IMR-90 (cell line): ENCODE measurements at regions not wholly inside any gene's neighbourhood (a gene's known extent, or its start where the extent isn't known, plus 50 kb on each side); places are given as distances from the start of the nearest gene placed in this dataset.

Experiments
- ATAC-seq: fragments of 200-7000 bp; cut with Tn5 transposase; 2 replicates; pipeline ENCODE4 v1.9.1; 2020; ENCODE audit warnings: low read depth, mild to moderate bottlenecking, moderate library complexity
- BruUV-seq: library from RNA; stranded (reverse); fragments of 400-500 nt; replicated peaks from 2 replicates; lab custom pipeline; 2021; lab: Mats Ljungman, UMichigan
- CTCF ChIA-PET: fragments of 300-600 bp; formaldehyde crosslinking; extraction: SDS; loops from one replicate; lab custom pipeline; 2021; ENCODE audit warnings: antibody characterized with exemption; lab: Yijun Ruan, JAX
- POLR2A ChIA-PET: fragments of 300-600 bp; sonication (Branson Sonifier 250); formaldehyde crosslinking; loops from one replicate; lab custom pipeline; 2022; ENCODE audit warnings: antibody characterized with exemption; ENCODE audit not compliant: unreplicated experiment; lab: Charles Lee
- DNase-seq: peaks from one replicate; pipeline ENCODE4 v3.0.0; 2013
- H2AFZ ChIP-seq: replicated peaks from 2 replicates; pipeline ENCODE3; 2013; ENCODE audit warnings: low read length, mild to moderate bottlenecking; ENCODE audit not compliant: poor library complexity
- H2AK5ac ChIP-seq: 2 replicates; pipeline ENCODE4 v1.6.1; 2013; ENCODE audit warnings: low read depth, low read length, inconsistent platforms
- H2AK9ac ChIP-seq: replicated peaks from 2 replicates; pipeline ENCODE3; 2013; ENCODE audit warnings: mild to moderate bottlenecking, low read depth, low read length, moderate library complexity; ENCODE audit not compliant: poor library complexity
- H2BK120ac ChIP-seq: 2 replicates; pipeline ENCODE4 v1.6.1; 2013; ENCODE audit warnings: low read depth, low read length, inconsistent platforms
- H2BK15ac ChIP-seq: 3 replicates; pipeline ENCODE4 v1.6.1; 2013; ENCODE audit warnings: low read depth, low read length, inconsistent platforms
- H2BK20ac ChIP-seq: 2 replicates; pipeline ENCODE4 v1.6.1; 2013; ENCODE audit warnings: low read depth, mild to moderate bottlenecking, inconsistent platforms, low read length, moderate library complexity
- H2BK5ac ChIP-seq: 2 replicates; pipeline ENCODE4 v1.6.1; 2013; ENCODE audit warnings: mild to moderate bottlenecking, low read depth, low read length, inconsistent platforms; ENCODE audit not compliant: poor library complexity, severe bottlenecking
- H3K14ac ChIP-seq: replicated peaks from 2 replicates; pipeline ENCODE4 v1.6.1; 2013; ENCODE audit warnings: low read depth, low read length, inconsistent platforms
- H3K18ac ChIP-seq: 2 replicates; pipeline ENCODE4 v1.6.1; 2013; ENCODE audit warnings: low read depth, low read length, control low read depth
- H3K23ac ChIP-seq: 2 replicates; pipeline ENCODE4 v1.6.1; 2013; ENCODE audit warnings: low read depth, low read length, inconsistent platforms
- H3K27ac ChIP-seq: 2 replicates; pipeline ENCODE4 v1.5.1; 2013; ENCODE audit warnings: mild to moderate bottlenecking, control low read depth, low read length; ENCODE audit not compliant: insufficient read depth
- H3K27me3 ChIP-seq: 2 replicates; pipeline ENCODE4 v1.6.1; 2013; ENCODE audit warnings: low read length; ENCODE audit not compliant: control insufficient read depth, insufficient read depth
- H3K36me3 ChIP-seq: 2 replicates; pipeline ENCODE4 v1.6.1; 2013; ENCODE audit warnings: low read length, mixed read lengths; ENCODE audit not compliant: control insufficient read depth, insufficient read depth
- H3K4ac ChIP-seq: 2 replicates; pipeline ENCODE4 v1.6.1; 2013; ENCODE audit warnings: low read depth, low read length, inconsistent platforms
- H3K4me1 ChIP-seq: 2 replicates; pipeline ENCODE4 v1.6.1; 2013; ENCODE audit warnings: low read length, mixed read lengths; ENCODE audit not compliant: control insufficient read depth, insufficient read depth
- H3K4me2 ChIP-seq: 2 replicates; pipeline ENCODE4 v1.6.1; 2013; ENCODE audit warnings: low read depth, mild to moderate bottlenecking, control low read depth, low read length, moderate library complexity
- H3K4me3 ChIP-seq: 2 replicates; pipeline ENCODE4 v1.5.1; 2013; ENCODE audit warnings: low read depth, mild to moderate bottlenecking, control low read depth, low read length, moderate library complexity; ENCODE audit not compliant: insufficient read depth
- H3K56ac ChIP-seq: 2 replicates; pipeline ENCODE4 v1.6.1; 2013; ENCODE audit warnings: low read length, inconsistent platforms; ENCODE audit not compliant: insufficient read depth; ENCODE audit errors: extremely low read depth
- H3K79me1 ChIP-seq, 2 experiments: 2 replicates each; pipeline ENCODE4 v1.6.1; 2013; ENCODE audit warnings: low read length in 2 of 2, inconsistent platforms in 1 of 2, low read depth in 1 of 2
- H3K9ac ChIP-seq: 2 replicates; pipeline ENCODE4 v1.6.1; 2013; ENCODE audit warnings: low read depth, low read length, control low read depth
- H3K9me1 ChIP-seq: 2 replicates; pipeline ENCODE4 v1.6.1; 2013; ENCODE audit warnings: low read length, inconsistent platforms; ENCODE audit not compliant: insufficient read depth
- H3K9me3 ChIP-seq: 2 replicates; pipeline ENCODE4 v1.6.1; 2013; ENCODE audit warnings: low read length; ENCODE audit not compliant: control insufficient read depth, insufficient read depth
- H4K20me1 ChIP-seq: 2 replicates; pipeline ENCODE4 v1.6.1; 2013; ENCODE audit warnings: low read length, inconsistent platforms; ENCODE audit not compliant: insufficient read depth
- H4K5ac ChIP-seq: 2 replicates; pipeline ENCODE4 v1.6.1; 2013; ENCODE audit warnings: mild to moderate bottlenecking, low read depth, low read length, control low read depth
- H4K8ac ChIP-seq, 2 experiments: 2 replicates each; pipeline ENCODE4 v1.6.1; 2013; ENCODE audit warnings: low read depth in 2 of 2, low read length in 2 of 2, control low read depth in 1 of 2, inconsistent platforms in 1 of 2
- H4K91ac ChIP-seq: 2 replicates; pipeline ENCODE4 v1.6.1; 2013; ENCODE audit warnings: low read depth, low read length, inconsistent platforms; ENCODE audit not compliant: insufficient read depth
- BHLHE40 ChIP-seq: fragments of 150-350 bp; IDR thresholded peaks from 2 replicates; pipeline ENCODE4 v1.6.1; 2016; ENCODE audit warnings: mild to moderate bottlenecking, low read depth, low read length
- CHD1 ChIP-seq: IDR thresholded peaks from 2 replicates; pipeline ENCODE4 v1.6.1; 2012; ENCODE audit warnings: low read depth, low read length, improper control_type of control experiment
- FOS ChIP-seq: fragments of 150-350 bp; IDR thresholded peaks from 2 replicates; pipeline ENCODE4 v1.6.1; 2016; ENCODE audit warnings: low read depth, low read length
- SMC3 ChIP-seq: fragments of 150-350 bp; IDR thresholded peaks from 2 replicates; pipeline ENCODE4 v1.6.1; 2016; ENCODE audit warnings: low read depth, mild to moderate bottlenecking, antibody characterized with exemption, low read length, moderate library complexity
- USF2 ChIP-seq: fragments of 150-350 bp; IDR thresholded peaks from 2 replicates; pipeline ENCODE4 v1.6.1; 2017; ENCODE audit warnings: mild to moderate bottlenecking, antibody characterized with exemption, low read length, low read depth
- WGBS, 2 experiments: methylation state at CpG; one replicate each; pipeline versions ENCODE4 v1.1.5 to v1.1.7; 2013; ENCODE audit warnings: missing lambda C conversion rate in 2 of 2; ENCODE audit not compliant: insufficient read length in 1 of 2; ENCODE audit errors: extremely low coverage in 2 of 2; 5-methylcytosine and 5-hydroxymethylcytosine counted together
- dilution Hi-C: fragments of 300-500 bp; cut with HindIII; formaldehyde crosslinking; loops from one replicate; pipeline ENCODE4 v1.14.3; 2018; ENCODE audit warnings: low sequenced_read_pairs; ENCODE audit not compliant: unreplicated experiment
- in situ Hi-C: fragments of 300-500 bp; cut with MboI; formaldehyde crosslinking; loops from 3 replicates; pipeline ENCODE4 v1.14.3; 2019; ENCODE audit warnings: low sequenced_read_pairs, inconsistent platforms, mixed read lengths
- intact Hi-C: fragments of 100-400 bp; cut with micrococcal nuclease; formaldehyde crosslinking; loops from 2 replicates; pipeline ENCODE4 v1.10.0; 2022

- Histone ChIP-seq H4K5ac (no peak overlapping the region), H2AK9ac (no peak overlapping the region), H3K9me3 (no peaks in the 10 kb centered on the region), H3K18ac (no peak overlapping the region), H3K14ac (no peak overlapping the region), H2BK120ac (no peak overlapping the region), H3K4me1 (no peaks in the 10 kb centered on the region), H3K4ac (no peak overlapping the region), H2BK20ac (no peak overlapping the region), H2AFZ (no peak overlapping the region), H3K27ac (no peak overlapping the region), H3K27me3 (peaks cover 3% of the 10 kb centered on the region; the same call in 1 of the 2 replicates), H3K4me3 (no peak overlapping the region), H2BK5ac (no peak overlapping the region), H2AK5ac (no peak overlapping the region), H3K23ac (no peak overlapping the region), H4K8ac (no peak overlapping the region), H3K79me1 (no peaks in the 10 kb centered on the region), H3K36me3 (no peaks in the 10 kb centered on the region), H2BK15ac (no peak overlapping the region), H3K56ac (no peak overlapping the region), H3K9ac (no peak overlapping the region), H3K4me2 (no peak overlapping the region), H4K91ac (no peak overlapping the region), H3K9me1 (no peaks in the 10 kb centered on the region), H4K20me1 (no peaks in the 10 kb centered on the region)
- WGBS, 2 experiments = no CpG with 5 or more reads among the region's 2 CpGs
- CTCF ChIA-PET = interaction anchor here (0.6 to 1.1 kb wide), 2 partner anchors 95 to 219 kb away, joined by 3 read pairs; partner anchors contain the start of gene EDN1
- DNase-seq (no peak), ATAC-seq (no peak)
- TF ChIP-seq USF2 (no peak), CHD1 (no peak), FOS (no peak), SMC3 (no peak), BHLHE40 (no peak)
- dilution Hi-C loops = no loop called here
- POLR2A ChIA-PET = no interaction called here
- intact Hi-C loops = no loop called here
- in situ Hi-C loops = no loop called here
- BruUV-seq = no TSS peak
Observed at GRCh38 chr6:12384357-12384912, 94.3 kb downstream of the EDN1 start.
